ENCODE measurements at regions not wholly inside any gene's neighbourhood (a gene's known extent, or its start where the extent isn't known, plus 50 kb on each side); places are given as distances from the start of the nearest gene placed in this dataset.

DNA sequence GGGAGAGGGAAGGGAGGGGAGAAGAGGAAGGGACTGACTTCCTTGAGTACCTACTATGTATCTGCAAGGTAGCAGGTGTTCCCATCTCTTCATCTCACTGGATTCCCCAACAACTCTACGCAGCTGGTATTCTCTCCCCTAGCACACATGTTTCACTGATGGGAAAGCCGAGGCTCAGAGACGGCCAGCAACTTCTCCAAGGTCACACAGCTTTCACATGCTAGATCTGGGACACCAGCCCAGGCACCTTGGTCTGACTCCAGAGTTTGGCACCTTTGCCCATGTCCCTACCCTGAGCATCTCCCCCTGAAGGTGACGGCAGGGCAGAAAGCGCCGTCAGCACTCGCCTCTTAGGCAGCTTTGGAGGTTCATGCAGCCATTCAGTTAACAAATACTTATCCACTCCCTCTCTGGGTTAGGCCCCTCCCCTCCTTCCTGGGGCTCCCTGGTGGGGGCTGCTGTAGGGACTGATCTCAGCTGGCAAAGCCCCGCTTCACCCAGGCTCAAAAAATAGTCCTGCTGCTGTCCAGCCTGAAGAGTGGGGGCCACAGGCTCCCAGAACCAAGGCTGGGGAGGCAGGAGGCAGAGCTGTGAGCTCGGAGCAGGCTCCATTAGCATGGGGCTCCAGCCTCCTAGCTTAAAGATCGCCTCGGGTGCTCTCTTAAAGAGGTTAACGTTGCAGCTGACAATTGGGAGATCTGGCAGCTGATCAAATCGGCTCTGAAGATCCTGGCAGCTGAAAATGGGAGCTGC is 79.4 kb downstream of the IGLL1 start:
- Histone ChIP-seq H3K27ac (ENCODE audit: extremely low read depth, low read depth, low read length) (no peak overlapping the region), H4K20me1 (replicated peaks; ENCODE audit: control insufficient read depth, insufficient read depth, low read length) (no peaks in the 10 kb centered on the region), H3K27me3 (ENCODE audit: control insufficient read depth in 2 of 2, insufficient read depth in 2 of 2, low read length in 2 of 2) (peaks cover 0 to 6% of the 10 kb centered on the region in 2 experiments; a peak in 1 of 5 replicates), H3K9me1 (ENCODE audit: control insufficient read depth, insufficient read depth, low read length) (no peaks in the 10 kb centered on the region), H3K4me2 (ENCODE audit: insufficient read depth, low read length) (no peak overlapping the region), H2AFZ (ENCODE audit: low read depth, low read length) (no peak overlapping the region), H3K36me3 (ENCODE audit: control insufficient read depth, insufficient read depth, low read length) (no peaks in the 10 kb centered on the region), H3K4me3 (no peak overlapping the region), H3K9ac (ENCODE audit: insufficient read depth in 1 of 2, low read depth in 2 of 2, low read length in 2 of 2) (no peak overlapping the region), H3K79me2 (ENCODE audit: control insufficient read depth, insufficient read depth, low read length) (no peaks in the 10 kb centered on the region), H3K4me1 (replicated peaks in 1 of 2; ENCODE audit: control insufficient read depth in 2 of 2, insufficient read depth in 2 of 2, low read length in 2 of 2) (peaks cover 0 to 5% of the 10 kb centered on the region in 2 experiments; a peak in 2 of 5 replicates), H3K9me3 (replicated peaks; ENCODE audit: control insufficient read depth, insufficient read depth, low read depth, low read length) (no peaks in the 10 kb centered on the region)
- FAIRE-seq (no peak), ATAC-seq (no peak), DNase-seq (ENCODE audit: extremely low read depth in 1 of 4, low spot score in 3 of 4) (no peak)
- WGBS (ENCODE audit: insufficient coverage, low coverage, missing lambda C conversion rate), result 12% methylated on average over 11 of the region's 13 CpGs
- BruUV-seq (replicated peaks), result no TSS peak
- ChIA-PET POLR2A (no interaction called here), CTCF (ENCODE audit: low intra/inter-chr PET ratio) (no interaction called here)
- in situ Hi-C loops (cut with MboI) (no loop called here), intact Hi-C loops (cut with micrococcal nuclease) (no loop called here)
- TF ChIP-seq BCOR (IDR thresholded peaks at IDR 0.05) (peak; percentile 52; the same call in 1 of the 2 replicates), KDM1A (IDR thresholded peaks at IDR 0.05) (0 out of 4 replicates have a peak, but pooled peaks of 1 of the 2 experiments have one; percentile 24), ILF3 (IDR thresholded peaks at IDR 0.05; ENCODE audit: borderline replicate concordance) (no peak), ZNF121 (CRISPR knock-in tag; conservative IDR thresholded peaks at IDR 0.05) (no peak), RBM25 (IDR thresholded peaks at IDR 0.05; ENCODE audit: low read depth, low read length, severe bottlenecking) (peak; percentile 75), RCOR1 (IDR thresholded peaks at IDR 0.05; ENCODE audit: borderline replicate concordance in 1 of 2, low read depth in 2 of 2, low read length in 2 of 2) (0 out of 4 replicates have a peak, but pooled peaks of 1 of the 2 experiments have one; percentile 14), ZNF41 (CRISPR knock-in tag; conservative IDR thresholded peaks at IDR 0.05) (no peak), ZFP36 (IDR thresholded peaks at IDR 0.05; ENCODE audit: low read depth, low read length, partially characterized antibody) (peak; percentile 79), ZNF436 (CRISPR knock-in tag; IDR thresholded peaks at IDR 0.05) (no peak)

Data from K562 (cell line).